GM21576 (cell line): ENCODE measurements at regions not wholly inside any gene's neighbourhood (a gene's known extent, or its start where the extent isn't known, plus 50 kb on each side); places are given as distances from the start of the nearest gene placed in this dataset.
"Not testable (repeated sequence)": the region's sequence is repeated elsewhere in the genome, so short reads cannot be mapped to it uniquely, and the experiment has no call there.

Experiments used
- ATAC-seq: cut with Tn5 transposase; IDR thresholded peaks from one replicate; pipeline ENCODE4 v1.9.1; 2021; ENCODE audit warnings: mild to moderate bottlenecking, moderate library complexity; ENCODE audit not compliant: unreplicated experiment

DNA sequence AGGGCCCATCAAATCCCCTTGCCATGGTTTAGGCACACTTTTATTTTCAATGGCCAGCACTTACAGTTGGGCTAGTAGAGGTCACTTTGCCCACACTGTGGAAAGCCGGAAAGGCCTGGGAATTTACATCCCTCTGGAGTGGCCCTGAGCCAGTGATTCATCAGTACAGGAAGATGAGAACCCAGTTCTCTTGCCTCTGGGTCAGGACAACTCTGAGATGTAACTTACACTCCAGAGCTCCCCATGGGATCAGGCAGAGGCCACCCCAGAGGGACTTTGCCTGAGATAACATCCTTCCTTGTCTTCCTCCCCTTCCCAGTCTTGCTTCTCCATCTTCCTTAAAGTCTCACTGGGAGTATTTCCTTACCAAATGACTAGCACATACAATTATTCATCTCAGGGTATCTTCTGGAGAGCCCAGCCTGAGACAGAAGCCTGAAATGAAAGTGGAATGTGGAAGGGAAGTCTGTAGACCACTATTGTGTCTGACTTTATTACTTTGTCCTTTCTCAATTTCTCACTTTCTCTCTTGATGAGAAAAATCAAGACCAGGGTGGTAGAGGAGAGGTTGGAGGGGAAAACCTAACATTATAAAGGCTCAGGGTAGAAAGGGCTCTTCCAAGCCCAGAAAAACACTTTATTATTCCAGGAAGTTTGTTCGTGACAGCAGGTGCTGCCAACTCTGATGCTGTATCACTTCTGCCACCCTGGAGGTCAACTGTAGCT, 220.8 kb downstream of the ZNF621 start:
- ATAC-seq = no peak

DNA sequence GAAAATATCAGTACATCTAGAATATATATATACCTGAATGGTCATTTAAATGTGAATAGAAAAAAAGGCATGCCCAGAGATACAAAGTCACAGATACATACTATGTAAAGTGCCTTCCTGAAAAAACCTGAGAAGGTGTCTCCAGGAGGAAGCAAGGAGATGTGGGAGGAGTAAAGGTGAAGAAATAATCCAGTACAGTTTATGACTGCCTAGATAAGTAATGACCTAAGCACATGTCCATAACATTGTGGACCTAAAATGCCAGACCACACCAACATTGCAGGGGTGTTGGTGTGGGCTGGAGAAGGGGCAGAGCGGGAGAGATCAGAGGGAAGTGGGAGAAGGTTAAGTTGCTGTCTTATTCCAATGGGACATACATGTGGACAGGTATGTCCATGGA, 226.9 kb downstream of the ZNF621 start:
- ATAC-seq = no peak

DNA sequence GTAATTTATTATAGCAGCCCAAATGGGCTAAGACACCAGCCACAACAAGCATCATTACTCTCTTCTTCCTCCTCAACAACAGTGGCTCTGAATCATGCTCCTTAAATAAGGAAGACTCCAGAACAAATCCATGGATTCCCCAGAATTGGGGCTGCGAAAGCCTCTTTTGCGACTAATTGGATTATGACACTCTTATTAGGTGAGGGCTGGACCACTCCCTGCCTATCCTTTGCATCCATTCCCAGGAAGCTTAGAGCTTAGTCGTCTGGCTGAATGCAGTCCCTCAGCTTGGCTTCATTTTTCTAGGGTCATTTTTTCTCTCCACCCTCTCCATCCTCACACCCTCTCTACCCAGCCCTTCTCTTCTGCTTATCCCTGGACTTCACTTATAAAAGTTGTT, 227.7 kb downstream of the ZNF621 start:
- no peak for ATAC-seq

DNA sequence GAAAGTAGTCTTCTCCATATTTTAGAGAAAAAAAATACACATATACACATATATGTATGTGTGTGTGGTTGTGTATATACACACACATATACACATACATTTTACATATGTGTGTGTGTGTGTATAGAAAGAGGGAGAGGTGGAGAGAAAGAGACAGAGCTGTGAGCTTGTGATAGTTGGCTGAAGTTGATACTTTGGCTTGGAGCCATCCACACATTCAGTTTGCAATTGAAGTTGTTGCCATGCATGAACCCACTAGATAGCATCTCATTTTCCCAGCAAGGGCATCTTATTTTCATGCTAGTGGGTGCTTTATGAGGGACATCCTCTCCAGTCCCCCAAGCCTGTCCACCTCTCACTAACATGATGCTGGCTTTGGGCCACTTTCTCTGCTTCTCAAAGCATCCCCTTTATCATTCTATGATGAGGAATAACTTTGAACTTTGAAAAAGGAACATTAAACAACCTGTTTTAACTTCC, 228.6 kb downstream of the ZNF621 start:
- no peak for ATAC-seq

DNA sequence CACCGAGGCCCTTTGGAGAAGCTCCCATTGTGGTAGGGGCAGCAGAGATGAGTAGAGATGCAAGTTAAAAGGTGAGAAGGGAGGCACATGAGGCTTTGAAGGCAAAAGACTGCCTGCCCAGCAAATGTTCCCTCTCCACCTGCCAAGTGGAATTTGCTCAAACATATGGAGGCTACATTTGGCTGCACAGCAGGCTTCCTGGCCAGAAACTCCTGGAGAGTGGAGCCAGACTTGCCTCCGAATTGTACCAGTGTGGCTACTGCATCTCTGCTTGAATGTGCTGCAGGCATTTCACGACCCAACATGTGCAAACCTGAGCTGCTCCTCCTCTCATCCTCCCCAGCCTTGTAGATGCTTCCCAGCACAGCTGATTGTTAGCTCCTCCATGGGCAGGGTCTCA, 229.2 kb downstream of the ZNF621 start:
- no peak for ATAC-seq

DNA sequence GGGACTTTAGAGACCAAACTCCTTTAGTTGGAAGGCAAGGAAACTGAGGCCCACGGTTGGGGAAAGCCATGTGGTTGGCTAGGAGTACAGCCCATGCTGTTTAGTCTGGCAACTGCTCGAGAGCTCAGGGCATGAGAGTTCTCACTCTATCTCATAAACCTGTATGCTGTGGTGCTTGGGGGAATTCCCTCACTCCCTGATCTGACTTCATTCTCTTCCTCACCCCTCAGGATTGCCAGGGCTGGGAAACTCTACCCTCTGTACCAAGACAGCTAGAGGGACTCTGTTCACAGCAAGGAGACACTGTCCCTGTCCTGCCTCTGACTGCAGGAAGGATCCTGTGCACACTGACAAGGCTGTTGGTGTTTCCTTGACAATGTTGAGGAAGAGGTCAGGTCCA, 230.2 kb downstream of the ZNF621 start:
- no peak for ATAC-seq

DNA sequence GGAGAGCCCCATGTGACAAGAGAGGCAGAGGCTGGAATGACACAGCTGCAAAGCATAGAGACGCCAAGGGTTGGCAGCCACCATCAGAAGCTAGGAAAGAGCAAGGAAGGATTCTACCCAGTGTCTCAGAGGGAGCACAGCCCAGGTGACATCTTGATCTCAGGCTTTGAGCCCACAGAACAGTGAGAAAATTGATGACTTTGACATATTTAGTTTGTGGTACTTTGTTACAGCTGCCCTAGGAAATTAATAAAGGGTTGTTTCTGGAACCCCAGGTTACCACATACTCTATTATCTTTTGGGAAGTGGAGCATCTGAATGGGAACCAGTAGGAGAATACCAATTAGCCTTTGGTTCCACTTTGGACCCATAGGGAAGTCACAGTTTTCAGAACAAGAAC, 231.7 kb downstream of the ZNF621 start:
- ATAC-seq = no peak

DNA sequence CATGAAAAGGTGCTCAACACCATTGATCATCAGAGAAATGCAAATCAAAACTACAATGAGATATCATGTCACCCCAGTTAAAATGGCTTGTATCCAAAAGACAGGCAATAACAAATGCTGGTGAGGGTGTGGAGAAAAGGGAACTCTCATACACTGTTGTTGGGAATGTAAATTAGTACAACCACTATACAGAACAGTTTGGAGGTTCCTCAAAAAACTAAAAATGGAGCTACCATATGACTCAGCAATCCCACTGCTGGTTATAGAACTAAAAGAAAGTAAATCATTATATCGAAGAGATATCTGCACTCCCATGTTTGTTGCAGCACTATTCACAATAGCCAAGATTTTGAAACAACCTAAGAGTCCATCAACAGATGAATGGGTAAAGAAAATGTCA, 238.0 kb downstream of the ZNF621 start:
- ATAC-seq = not testable (repeated sequence)

DNA sequence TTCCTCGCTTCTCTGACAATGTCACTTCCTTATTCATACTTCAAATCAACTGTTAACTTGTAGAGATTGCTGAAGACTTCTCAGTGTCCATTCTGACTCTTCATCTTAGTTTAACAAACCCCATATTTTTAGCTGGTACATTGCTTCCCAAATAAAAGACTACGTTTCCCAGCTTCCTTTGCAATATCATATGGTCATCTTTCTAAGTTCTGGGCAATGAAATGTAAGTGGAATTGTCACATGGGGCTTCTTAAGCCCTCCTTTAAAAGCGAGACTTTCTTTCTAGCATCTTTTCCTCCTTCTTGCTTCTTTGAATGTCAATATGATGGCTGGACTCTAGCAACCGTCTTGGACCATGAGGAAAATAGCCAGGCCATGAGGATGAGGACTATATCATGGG, 239.0 kb downstream of the ZNF621 start:
- ATAC-seq = no peak

DNA sequence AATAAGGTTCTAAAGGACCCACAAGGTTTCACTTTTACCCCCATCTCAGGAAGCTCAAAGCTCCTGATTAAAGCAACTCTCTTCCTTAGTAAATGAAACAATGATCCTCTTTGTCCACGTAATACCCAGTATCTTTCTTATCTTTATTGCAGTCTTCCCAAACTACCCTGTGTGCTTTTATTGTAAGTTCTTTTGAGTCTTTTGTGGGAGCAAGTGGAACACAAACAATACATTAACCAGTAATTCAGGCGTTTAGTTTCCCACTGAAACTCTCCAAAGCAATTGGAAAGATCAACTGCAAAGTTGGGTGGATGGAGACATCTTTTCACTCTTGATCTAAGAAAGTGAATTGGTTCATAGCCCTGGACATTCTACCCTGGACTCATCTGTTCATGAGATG, 240.0 kb downstream of the ZNF621 start:
- ATAC-seq = no peak

DNA sequence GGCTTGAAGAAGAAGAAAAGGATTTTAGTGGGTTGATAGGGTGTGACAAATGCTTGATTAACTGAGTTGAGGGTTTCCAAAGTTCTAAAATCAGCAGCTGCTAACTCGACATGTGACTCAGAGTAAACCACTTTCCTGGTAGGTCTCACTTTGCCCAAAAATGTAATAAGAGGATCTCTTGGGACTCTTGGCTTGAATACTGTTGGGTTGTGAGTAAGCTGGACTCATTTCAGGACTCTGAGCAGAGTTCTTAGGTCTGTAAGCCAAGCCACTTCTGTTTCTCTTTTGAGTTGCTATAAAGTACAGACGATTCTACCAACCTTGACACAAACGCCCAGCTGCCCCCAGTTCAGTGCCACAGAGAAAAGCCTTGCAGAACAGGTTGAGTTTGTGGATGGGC, 241.1 kb downstream of the ZNF621 start:
- peak; percentile 63 for ATAC-seq

DNA sequence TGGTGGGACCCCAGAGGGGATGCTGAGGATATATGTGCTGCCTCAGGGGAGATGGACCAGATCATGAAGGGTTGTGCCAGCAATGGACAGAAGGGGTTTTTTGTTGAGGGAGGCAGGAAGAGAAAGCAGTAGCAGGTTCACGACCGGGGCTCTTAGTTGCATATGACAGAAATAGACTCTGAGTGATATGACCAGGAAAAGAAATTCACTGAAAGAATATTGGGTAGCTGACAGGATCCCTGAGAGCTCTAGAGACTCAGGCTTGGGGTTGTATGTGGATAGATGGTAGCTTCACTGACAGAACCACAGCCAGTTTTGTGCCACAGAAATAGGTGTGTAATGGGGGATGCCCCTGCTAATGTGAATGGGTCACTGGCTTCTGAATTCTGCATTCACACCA, 241.6 kb downstream of the ZNF621 start:
- peak; percentile 44 for ATAC-seq

DNA sequence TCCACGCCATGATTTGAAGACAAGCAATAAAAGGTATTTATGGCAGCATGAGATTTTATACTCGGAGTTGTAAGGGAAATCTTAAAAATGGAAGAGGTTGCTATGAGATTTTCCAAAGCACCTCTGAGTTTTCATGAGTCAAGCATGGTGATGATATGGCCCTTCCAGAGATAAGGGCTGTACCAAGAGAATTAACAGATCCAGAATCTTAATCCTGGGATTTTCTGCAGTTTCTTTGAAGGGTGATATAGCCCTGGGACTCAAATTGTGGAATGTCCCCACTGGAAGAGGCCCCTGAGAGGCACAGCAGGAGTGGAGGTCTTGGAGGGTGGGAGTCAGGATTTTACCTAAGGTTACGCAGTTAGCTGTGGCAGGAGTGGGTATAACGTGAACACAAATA, 243.3 kb downstream of the ZNF621 start:
- ATAC-seq = no peak

DNA sequence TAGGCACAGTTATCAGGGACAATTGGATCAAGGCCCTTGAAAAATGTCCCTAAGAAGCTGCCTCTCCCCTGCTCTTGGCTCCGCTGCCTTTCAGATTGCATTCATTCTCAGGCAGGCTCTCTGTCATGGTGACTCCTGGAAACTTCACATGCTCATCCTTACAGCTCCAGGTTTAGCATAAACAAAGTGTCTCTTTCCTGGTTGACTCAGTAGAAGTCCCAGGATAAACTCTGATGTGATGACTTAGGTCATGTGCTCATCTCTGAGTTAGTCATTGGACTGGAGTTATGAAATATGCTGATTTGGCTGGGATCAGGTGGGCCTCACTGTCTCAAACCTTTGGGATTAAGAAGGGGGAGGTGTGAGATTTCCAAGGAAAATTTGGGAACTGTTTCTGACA, 243.8 kb downstream of the ZNF621 start:
- ATAC-seq = no peak

DNA sequence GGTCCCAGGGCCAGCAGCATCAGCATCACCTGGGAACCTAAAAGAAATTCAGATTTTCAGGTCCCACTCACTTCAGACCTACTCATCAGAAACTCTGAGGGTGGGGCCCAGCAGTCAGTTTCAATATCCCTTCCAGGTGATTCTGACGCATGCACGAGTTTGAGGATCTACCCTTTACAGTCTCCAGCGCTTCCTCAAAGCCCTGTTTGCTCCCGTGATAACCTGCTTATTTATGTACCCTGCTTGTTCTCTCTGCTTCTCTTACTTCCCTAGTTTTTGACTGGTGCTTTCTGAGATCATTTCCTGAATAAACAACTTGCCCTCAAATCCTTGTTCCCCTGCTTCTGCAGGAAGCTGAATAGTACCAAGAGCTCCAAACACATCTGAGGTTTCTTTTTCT, 245.3 kb downstream of the ZNF621 start:
- ATAC-seq = no peak

DNA sequence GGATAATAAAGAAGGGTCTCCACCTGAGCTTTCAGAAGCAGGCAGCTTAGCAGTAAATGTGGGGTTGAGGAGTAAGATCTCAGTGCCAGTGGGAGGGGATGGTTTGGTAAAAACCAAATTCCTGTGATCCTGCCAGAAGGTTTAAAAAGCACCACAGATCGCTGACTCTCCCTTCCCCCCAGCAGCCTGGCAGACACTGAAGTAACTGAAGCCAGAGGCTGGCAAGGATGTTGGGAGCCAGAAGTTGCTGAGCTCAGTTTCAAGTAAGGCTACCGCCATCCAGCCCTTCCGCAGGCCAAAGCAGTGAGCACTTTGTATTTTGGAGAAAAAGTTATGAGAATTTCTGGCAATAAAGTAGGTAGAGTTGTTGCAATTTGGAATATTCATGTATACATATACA, 246.4 kb downstream of the ZNF621 start:
- no peak for ATAC-seq

DNA sequence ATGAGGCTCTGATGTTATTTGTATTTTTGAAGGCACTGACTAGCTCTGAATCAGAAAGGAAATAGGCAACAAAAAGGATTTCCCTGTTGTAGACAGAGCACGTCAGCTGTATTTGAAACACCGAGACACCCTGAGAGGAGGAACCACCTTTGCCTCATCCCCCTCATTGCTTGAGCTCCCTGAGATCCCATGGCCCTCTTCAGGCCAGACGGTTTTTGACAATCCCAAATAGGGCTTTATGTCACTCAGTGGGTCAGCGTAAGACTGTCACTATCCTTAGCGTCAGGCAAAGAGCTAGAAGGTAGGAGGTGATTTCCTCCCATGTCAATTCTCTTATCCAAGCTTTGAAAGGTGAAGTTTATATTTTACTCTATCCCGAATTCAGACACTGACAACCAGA, 254.3 kb downstream of the ZNF621 start:
- ATAC-seq = no peak

DNA sequence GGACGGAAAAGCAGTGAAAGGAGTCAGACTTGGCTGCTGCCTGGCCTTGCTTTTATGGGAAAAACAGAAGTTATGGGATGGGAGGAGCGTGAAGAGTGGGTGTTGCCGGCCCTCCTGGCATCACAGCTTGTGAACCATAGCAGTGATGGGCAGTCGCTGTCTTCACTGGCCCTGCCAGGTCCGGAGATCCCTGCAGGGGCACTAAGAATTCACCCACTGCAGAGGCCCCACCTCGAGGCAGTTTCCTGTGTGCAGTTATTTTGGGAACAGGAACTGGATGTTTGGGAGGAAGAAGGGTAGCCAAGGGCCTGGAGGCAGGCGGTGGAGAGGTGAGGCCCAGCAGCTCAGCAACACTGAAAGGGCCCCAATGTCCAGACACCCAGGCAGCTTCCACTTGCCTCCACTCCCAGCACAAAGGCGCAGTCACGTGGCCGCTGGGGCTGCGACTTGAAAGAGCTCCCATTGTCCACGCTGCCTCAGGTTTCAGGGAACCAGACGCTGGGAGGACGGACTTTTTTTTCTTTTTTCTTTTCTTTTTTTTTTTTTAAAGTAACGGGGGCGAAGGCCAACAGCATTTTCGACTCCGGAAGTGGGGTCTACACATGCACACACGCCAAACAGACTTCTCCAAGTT, 255.6 kb downstream of the ZNF621 start:
- no peak for ATAC-seq

DNA sequence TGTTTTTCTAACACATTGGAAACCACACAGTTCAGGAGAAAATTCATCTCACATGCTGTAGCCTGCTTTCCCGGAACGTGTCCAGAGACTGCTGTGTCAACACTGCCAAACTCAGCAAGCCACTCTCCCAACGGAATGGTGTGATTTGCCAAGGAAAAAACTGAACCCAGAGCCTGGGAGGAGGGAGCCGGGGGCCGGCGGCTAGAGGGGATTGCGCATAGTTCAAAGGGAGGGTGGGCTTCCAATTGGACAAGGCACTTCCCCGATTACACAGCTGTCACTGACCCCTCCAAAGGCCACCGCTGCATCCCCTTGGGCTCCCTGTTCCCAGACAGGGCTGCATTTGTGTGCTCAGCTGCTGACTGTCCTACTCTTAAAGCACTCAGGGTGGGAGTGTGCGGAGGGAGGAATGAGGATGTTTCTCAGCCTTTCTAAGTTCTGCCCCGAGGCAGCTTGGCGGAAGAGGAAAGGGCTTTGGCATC, 256.2 kb downstream of the ZNF621 start:
- no peak for ATAC-seq

DNA sequence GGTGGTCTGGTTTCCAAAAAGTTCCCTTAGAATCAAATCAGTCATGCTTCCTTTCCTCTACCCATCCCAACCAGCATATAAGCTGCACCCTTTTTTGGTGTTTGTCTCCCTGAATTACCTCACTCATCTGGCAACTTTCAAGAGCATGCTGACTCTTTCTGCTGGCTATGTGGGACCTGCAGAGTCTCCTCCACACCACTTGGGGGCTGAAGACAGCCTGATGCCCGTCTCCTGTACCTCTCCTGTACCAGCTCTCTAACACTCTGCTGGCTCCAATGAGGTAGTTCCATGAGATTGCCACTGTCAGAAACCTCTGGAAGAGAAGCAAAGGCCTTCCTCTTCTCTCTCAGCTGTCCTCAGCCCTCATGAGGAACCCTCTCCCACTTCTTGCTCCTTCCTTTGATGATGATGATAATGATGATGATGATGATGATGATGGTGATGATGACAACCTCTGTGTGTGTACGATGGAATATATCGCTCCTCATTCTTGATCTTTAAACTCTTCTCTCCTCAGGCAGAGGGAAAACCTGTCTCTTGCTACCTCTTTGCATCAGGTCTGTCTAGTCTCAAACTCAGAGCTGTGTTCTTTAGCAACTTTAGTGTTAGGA, 257.5 kb downstream of the ZNF621 start:
- ATAC-seq = no peak

DNA sequence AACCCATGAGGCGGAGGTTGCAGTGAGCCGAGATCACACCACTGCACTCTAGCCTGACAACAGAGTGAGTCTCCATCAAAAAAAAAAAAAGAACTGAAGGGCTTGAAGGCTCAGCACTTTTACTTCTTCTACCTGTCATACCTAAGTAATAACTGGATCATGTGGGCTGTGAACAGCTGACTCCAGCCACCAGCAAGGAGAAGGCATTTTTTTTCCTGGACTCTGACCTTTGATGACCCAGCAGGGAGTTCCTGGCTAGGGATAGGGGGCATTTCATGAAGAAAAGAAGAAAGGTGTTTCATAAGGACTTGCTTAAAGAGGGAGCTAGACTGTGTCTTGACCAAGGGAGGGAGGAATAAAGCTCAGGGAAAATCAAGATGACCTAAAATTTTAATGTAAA, 266.0 kb downstream of the ZNF621 start:
- no peak for ATAC-seq

DNA sequence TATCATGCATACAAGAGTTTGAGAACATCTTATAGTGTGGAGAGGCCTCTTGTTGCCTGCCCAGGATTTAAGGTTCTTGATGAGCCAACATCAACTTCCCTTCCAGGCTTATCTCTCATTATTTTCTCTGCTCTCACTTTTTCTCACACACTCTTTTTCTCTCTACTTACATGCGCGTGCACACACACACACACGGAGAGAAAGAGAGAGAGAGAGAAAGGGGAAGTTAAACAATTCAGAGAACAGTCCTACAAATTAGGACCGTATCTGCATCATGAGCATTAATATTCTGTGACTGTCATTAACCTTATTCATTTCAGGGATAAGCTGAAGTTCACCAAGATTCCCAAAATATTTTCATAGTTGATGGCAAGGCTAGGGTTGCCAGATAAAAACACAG, 269.0 kb downstream of the ZNF621 start:
- ATAC-seq = no peak
